HUES6 (cell line): ENCODE measurements at regions not wholly inside any gene's neighbourhood (a gene's known extent, or its start where the extent isn't known, plus 50 kb on each side); places are given as distances from the start of the nearest gene placed in this dataset.
"Not testable (repeated sequence)": the region's sequence is repeated elsewhere in the genome, so short reads cannot be mapped to it uniquely, and the experiment has no call there.

ENCODE experiments used
- H3K27ac ChIP-seq: 2 replicates; pipeline ENCODE4 v1.7.0; 2013; ENCODE audit warnings: low read depth, mild to moderate bottlenecking, low read length, inconsistent platforms
- H3K27me3 ChIP-seq: 2 replicates; pipeline ENCODE4 v1.6.1; 2013; ENCODE audit warnings: low read length; ENCODE audit not compliant: control insufficient read depth, insufficient read depth
- H3K36me3 ChIP-seq: 2 replicates; pipeline ENCODE4 v1.6.1; 2013; ENCODE audit warnings: low read length; ENCODE audit not compliant: control insufficient read depth, insufficient read depth
- H3K4me1 ChIP-seq: 2 replicates; pipeline ENCODE4 v1.6.1; 2013; ENCODE audit warnings: low read length; ENCODE audit not compliant: control insufficient read depth, insufficient read depth
- H3K4me3 ChIP-seq: 2 replicates; pipeline ENCODE4 v1.5.1; 2013; ENCODE audit warnings: low read depth, low read length
- H3K9ac ChIP-seq: one replicate; pipeline ENCODE4 v1.6.1; 2013; ENCODE audit warnings: mild to moderate bottlenecking, low read length
- H3K9me3 ChIP-seq: 2 replicates; pipeline ENCODE4 v1.6.1; 2013; ENCODE audit warnings: low read depth, low read length; ENCODE audit not compliant: control insufficient read depth, insufficient read depth

DNA sequence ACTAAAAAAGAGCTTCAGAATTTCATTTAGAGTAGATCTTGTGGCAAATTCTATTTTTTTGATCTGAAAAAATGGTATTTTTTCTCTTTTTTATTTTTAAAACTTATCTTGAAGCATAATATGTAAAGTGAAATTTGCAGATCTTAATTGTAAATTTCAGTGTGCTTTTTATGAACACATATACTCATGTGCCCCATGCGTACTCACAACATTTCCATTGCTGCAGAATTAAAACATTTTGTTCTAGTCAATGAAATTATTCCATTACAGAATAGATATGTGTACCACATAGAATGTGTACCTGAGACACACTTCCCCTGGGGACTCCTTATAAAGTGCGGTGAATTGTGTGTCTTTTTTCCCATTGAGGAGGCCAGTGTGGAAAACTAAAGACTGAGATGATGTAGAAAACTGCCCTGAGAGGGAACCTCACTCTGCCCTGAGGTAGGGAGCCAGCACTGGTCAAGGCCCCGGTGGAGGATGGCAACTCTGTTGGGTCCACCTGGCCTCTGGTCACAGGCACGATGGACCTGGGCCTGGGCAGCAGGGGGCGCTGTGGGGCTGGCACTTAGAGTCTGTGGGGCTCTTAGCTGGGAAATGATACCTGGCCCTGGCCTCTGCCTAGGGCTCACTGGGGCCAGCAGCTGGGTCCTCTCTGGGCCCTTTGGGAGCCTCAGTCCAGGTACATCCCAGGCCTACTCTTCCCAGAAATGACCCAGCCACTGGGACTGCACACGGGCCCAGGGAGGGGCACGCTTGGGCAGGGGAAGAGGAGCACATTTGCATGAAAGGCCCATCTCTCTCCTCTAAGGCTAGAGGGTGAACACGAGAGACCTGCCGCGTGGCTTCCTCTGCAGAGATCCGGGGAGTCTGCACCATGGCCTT, 77.9 kb upstream of the TOP3B start:
- H3K36me3 ChIP-seq: no peaks in the 10 kb centered on the region
- no peak overlapping the region for H3K27ac ChIP-seq
- H3K4me3 ChIP-seq: no peak overlapping the region
- H3K9me3 ChIP-seq: no peaks in the 10 kb centered on the region
- H3K27me3 ChIP-seq: peaks cover 91% of the 10 kb centered on the region
- H3K4me1 ChIP-seq: peaks cover 15% of the 10 kb centered on the region
- no peak overlapping the region for H3K9ac ChIP-seq

DNA sequence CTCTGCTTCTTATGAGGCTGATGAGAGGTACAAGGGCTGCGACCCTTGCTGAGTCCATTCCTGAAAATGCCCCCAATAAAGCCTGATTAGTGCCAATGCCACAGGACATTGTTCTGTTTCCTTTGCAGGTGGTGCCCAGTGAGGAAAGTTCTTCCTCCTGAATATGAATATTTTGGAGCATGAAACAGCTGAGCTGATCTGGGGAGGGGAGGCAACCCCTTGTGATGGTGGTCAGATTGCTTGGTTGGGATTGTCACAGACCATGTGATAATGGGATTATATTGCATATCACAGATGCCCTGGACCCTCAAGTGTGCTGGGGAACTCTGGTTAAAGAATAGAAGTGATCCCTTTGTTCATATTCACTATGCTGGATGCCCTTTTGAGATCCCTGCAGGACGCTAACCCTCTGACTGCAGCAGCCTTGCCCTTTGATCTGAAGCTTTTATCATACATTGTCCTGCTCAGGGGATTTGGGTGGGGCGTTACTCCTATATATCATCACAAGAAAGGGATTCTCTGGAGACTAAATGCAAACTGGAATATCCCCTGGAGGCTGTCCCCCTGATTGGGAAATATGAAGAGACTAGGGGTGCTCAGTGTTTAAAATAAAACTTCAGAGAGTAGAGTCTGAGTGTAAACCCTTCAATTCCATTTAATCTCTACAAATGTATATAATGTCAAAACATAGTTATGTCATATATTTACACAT, 76.9 kb upstream of the TOP3B start:
- H3K9me3 ChIP-seq: no peaks in the 10 kb centered on the region
- H3K4me3 ChIP-seq: no peak overlapping the region
- H3K9ac ChIP-seq: no peak overlapping the region
- H3K4me1 ChIP-seq: peaks cover 15% of the 10 kb centered on the region
- H3K36me3 ChIP-seq: no peaks in the 10 kb centered on the region
- peaks cover 84% of the 10 kb centered on the region for H3K27me3 ChIP-seq
- no peak overlapping the region for H3K27ac ChIP-seq

DNA sequence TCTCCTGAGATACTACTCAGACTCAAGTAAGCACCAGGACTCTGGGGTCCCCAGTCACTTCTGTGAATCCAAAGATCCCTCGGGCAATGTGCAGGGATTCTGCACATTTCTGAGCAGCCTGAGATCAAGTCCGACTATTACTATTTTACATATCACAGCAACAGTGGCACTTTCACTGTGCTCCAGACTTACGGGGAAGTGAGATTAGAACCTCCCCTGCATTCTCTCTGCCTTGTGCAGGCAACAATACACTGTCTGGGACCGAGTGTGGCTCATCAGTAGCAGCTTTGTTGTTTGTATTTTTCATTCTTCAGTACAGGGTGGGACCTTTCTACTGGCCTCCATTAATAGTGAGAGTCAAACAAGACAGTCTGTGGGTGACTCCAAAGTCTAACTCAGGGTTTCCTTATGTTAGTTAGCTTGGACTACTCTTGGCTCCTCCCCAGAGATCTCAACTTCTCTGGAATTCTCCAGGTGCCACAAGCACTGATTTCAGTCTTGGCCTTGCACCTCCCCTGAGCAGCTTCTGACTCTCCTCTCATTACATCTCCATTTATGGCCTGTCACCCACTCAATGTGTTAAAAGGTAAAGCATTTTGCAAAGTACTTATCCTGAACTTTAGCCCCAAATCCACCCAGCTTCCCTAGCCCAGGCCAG, 76.2 kb upstream of the TOP3B start:
- Histone ChIP-seq H3K9ac (no peak overlapping the region), H3K4me3 (no peak overlapping the region), H3K27ac (no peak overlapping the region)

DNA sequence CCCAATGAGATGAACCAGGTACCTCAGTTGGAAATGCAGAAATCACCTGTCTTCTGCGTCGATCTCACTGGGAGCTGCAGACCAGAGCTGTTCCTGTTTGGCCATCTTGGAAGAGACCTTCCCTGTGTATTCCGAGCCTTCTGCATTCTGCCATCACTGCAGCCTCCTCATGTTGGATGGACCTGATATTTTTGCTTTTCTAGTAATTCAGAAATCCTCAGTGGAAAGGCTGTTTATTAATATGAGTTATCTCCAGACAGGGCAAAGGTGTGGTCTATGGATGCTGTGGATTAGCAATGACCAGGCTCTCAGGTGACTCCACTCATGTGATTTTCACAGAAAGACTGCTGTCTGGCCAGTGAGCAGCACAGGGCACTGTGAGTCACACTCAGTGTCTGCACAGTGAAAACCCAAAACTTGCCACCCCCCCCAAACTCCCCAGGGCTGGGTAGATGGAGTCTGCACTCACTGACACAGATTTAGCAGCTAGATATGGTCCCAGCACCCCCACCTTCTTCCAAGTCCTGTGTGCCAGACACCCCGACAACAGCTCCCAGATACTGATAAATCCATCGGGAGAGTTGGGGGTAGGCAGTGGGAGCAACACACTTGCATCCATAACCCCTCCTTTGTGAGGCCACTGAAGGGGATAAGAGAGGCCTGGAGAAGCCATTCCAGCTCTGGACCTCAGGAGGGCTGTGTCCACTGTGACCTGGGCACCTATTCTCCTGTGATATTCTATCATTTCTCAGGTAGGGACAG, 75.2 kb upstream of the TOP3B start:
- H3K9ac ChIP-seq: peak overlapping the region; percentile 9
- H3K27ac ChIP-seq: no peak overlapping the region
- H3K4me3 ChIP-seq: no peak overlapping the region
- H3K9me3 ChIP-seq: no peaks in the 10 kb centered on the region
- H3K4me1 ChIP-seq: peaks cover 15% of the 10 kb centered on the region
- H3K27me3 ChIP-seq: peaks cover 76% of the 10 kb centered on the region
- H3K36me3 ChIP-seq: no peaks in the 10 kb centered on the region

More for the DNA sequence above, 76.2 kb upstream of the TOP3B start:
- Histone ChIP-seq H3K36me3 (no peaks in the 10 kb centered on the region), H3K4me1 (peaks cover 15% of the 10 kb centered on the region), H3K9me3 (no peaks in the 10 kb centered on the region), H3K27me3 (peaks cover 78% of the 10 kb centered on the region)

DNA sequence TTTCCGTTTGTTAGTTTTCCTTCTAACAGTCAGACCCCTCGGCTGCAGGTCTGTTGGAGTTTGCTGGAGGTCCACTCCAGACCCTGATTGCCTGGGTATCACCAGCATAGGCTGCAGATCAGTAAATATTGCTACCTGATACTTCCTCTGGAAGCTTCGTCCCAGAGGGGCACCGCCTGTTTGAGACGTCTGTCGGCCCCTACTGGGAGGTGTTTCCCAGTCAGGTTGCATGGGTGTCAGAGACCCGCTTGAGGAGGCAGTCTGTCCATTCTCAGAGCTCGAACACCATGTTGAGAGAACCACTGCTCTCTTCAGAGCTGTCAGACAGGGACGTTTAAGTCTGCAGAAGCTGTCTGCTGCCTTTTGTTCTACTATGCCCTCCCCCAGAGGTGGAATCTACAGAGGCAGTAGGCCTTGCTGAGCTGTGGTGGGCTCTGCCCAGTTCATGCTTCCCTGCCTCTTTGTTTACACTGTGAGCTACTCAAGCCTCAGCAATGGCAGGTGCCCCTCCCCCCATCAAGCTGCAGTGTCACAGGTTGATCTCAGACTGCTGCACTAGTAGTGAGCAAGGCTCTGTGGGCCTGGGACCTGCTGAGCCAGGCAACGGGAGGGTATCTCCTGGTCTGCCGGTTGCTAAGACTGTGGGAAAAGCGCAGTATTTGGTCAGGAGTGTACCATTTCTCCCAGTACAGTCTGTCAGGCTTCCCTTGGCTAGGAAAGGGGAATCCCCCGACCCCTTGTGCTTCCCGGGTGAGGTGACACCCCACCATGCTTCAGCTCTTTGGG, 74.4 kb upstream of the TOP3B start:
- Histone ChIP-seq H3K9ac (peak overlapping the region; percentile 9), H3K4me1 (peaks cover 15% of the 10 kb centered on the region), H3K27me3 (peaks cover 75% of the 10 kb centered on the region)
- not testable (repeated sequence) for H3K27ac ChIP-seq, H3K9me3 ChIP-seq, H3K4me3 ChIP-seq, H3K36me3 ChIP-seq

DNA sequence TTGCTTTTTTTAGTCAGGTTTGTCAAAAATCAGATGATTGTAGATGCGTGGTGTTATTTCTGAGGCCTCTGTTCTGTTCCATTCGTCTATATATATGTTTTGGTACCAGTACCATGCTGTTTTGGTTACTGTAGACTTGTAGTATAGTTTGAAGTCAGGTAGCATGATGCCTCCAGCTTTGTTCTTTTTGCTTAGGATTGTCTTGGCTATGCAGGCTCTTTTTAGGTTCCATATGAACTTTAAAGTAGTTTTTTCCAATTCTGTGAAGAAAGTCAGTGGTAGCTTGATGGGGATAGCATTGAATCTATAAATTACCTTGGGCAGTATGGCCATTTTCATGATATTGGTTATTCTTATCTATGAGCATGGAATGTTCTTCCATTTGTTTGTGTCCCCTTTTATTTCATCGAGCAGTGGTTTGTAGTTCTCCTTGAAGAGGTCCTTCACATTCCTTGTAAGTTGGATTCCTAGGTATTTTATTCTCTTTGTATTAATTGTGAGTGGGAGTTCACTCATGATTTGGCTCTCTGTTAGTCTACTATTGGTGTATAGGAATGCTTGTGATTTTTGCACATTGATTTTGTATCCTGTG, 70.1 kb upstream of the TOP3B start:
- not testable (repeated sequence) for H3K27ac ChIP-seq, H3K4me3 ChIP-seq, H3K36me3 ChIP-seq, H3K4me1 ChIP-seq, H3K9ac ChIP-seq, H3K9me3 ChIP-seq
- H3K27me3 ChIP-seq: peaks cover 53% of the 10 kb centered on the region

DNA sequence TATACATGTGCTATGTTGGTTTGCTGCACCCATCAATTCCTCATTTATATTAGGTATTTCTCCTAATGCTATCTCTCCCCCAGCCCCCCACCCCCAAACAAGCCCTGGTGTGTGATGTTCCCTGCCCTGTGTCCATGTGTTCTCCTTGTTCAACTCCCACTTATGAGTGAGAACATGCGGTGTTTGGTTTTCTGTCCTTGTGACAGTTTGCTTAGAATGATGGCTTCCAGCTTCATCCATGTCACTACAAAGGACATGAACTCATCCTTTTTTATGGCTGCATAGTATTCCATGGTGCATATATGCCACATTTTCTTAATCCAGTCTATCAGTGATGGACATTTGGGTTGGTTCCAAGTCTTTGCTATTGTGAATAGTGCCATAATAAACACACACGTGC, 68.4 kb upstream of the TOP3B start:
- H3K27me3 ChIP-seq: peaks cover 53% of the 10 kb centered on the region
- H3K4me3 ChIP-seq, H3K36me3 ChIP-seq, H3K4me1 ChIP-seq, H3K9ac ChIP-seq, H3K27ac ChIP-seq, H3K9me3 ChIP-seq: not testable (repeated sequence)

DNA sequence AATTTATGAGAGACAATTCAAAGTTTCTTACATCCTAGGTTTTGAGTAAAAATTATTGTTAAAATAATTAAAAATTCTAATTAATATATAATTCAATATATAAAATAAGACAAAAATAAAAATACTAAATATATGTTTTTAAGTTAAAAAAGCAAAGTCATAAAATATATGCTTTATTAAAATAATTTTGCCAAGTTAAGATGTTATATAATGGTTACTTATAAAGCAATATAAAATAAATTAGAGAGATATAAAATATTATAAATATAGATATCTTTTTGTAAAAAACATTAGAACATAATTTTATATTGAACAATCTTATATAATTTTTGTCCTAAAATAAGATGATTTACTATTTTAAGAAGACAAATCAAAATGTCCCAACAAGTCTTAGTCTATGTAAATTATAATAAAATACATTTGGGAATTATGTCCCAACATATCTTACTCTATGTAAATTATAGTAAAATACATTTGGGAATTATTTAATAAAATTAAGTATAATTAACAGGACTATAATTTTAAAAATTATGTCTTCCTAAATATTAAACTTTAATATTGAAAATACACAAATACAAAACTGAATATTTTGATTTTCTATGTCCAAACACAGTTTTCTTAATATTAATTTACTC, 67.7 kb upstream of the TOP3B start:
- H3K9ac ChIP-seq: no peak overlapping the region
- H3K36me3 ChIP-seq: no peaks in the 10 kb centered on the region
- H3K4me1 ChIP-seq: no peaks in the 10 kb centered on the region
- no peak overlapping the region for H3K4me3 ChIP-seq
- H3K27ac ChIP-seq: no peak overlapping the region
- H3K9me3 ChIP-seq: no peaks in the 10 kb centered on the region
- H3K27me3 ChIP-seq: peaks cover 57% of the 10 kb centered on the region

DNA sequence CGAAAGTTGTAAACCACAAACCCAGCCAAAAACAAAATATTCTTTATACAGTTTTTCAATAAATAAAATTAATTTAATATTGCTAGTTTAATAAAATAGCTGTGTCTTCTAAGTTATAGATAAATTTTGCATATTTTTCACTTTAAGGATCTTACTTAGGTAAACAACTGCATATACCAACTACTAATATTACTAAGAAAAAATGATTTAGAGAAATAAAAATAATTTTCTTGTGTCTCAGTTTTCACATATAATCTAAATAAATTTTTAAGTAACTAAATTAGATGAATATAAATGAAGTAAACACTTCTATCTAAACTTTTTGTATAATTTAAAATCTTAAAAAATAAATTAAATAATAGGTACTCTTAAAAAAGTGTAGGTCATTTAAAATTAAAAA, 67.1 kb upstream of the TOP3B start:
- H3K27ac ChIP-seq: no peak overlapping the region
- no peaks in the 10 kb centered on the region for H3K9me3 ChIP-seq
- H3K9ac ChIP-seq: no peak overlapping the region
- H3K27me3 ChIP-seq: peaks cover 62% of the 10 kb centered on the region
- no peaks in the 10 kb centered on the region for H3K36me3 ChIP-seq
- no peak overlapping the region for H3K4me3 ChIP-seq
- no peaks in the 10 kb centered on the region for H3K4me1 ChIP-seq
